ENCODE measurements at regions not wholly inside any gene's neighbourhood (a gene's known extent, or its start where the extent isn't known, plus 50 kb on each side); places are given as distances from the start of the nearest gene placed in this dataset.

DNA sequence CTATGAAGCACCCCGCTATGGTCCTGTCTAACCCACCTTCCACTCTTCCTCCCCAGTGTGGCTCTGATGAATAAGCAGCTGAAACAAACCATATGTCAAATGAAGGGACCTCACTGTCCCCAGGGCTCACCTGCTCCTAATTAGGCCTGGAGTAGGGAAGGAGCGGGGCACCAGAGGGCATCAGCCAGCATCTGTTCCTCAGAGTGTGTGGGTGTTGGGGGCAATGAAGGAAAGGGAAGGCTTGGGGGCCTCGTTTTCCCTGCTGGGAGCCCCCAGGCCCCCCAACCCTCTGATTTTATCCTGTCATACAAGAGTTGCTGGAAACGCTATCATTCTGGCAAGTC is 274.7 kb downstream of the HAUS1 start:
- intact Hi-C loops (cut with DNase I, micrococcal nuclease) = no loop called here

GRCh38 chr18:46379323-46379950 is 275.3 kb downstream of the HAUS1 start:
- no peak for TF ChIP-seq CTCF (IDR thresholded peaks at IDR 0.05)
- Histone ChIP-seq H3K27me3 (ENCODE audit: control insufficient read depth in 1 of 2, insufficient read depth in 2 of 2, low read length in 2 of 2) (no peaks in the 10 kb centered on the region), H3K9me3 (ENCODE audit: control insufficient read depth in 1 of 2, insufficient read depth in 1 of 2, low read length in 2 of 2) (no peaks in the 10 kb centered on the region), H3K27ac (ENCODE audit: low read depth in 1 of 2, low read length in 2 of 2) (no peak overlapping the region), H3K4me3 (ENCODE audit: low read length) (no peak overlapping the region), H3K4me1 (ENCODE audit: insufficient read depth, low read length) (no peaks in the 10 kb centered on the region), H3K36me3 (ENCODE audit: insufficient read depth, low read length) (no peaks in the 10 kb centered on the region)
- ATAC-seq (ENCODE audit: poor library complexity) (no peak), DNase-seq (no peak)
- no peaks in the 10 kb centered on the region for H3K9me3 Mint-ChIP-seq
- intact Hi-C loops (cut with DNase I, micrococcal nuclease) = no loop called here
- CTCF ChIA-PET = no interaction called here
- no peak overlapping the region for H3K4me3 Mint-ChIP-seq
- no peaks in the 10 kb centered on the region for H3K27me3 Mint-ChIP-seq
- H3K4me1 Mint-ChIP-seq (ENCODE audit: low read depth) = no peaks in the 10 kb centered on the region
- H3K27ac Mint-ChIP-seq = no peak overlapping the region
- H3K36me3 Mint-ChIP-seq (ENCODE audit: low read depth) = no peaks in the 10 kb centered on the region
- POLR2A ChIA-PET = no interaction called here

More for the DNA sequence above, 274.7 kb downstream of the HAUS1 start:
- ATAC-seq (ENCODE audit: poor library complexity) (no peak), DNase-seq (no peak)
- H3K4me1 ChIP-seq (ENCODE audit: insufficient read depth, low read length) = no peaks in the 10 kb centered on the region
- Mint-ChIP-seq H3K36me3 (ENCODE audit: low read depth) (no peaks in the 10 kb centered on the region), H3K27ac (no peak overlapping the region), H3K27me3 (no peaks in the 10 kb centered on the region), H3K4me3 (no peak overlapping the region), H3K4me1 (ENCODE audit: low read depth) (no peaks in the 10 kb centered on the region), H3K9me3 (no peaks in the 10 kb centered on the region)
- CTCF ChIA-PET = no interaction called here
- no peaks in the 10 kb centered on the region for H3K9me3 ChIP-seq (ENCODE audit: control insufficient read depth in 1 of 2, insufficient read depth in 1 of 2, low read length in 2 of 2)
- no peak overlapping the region for H3K4me3 ChIP-seq (ENCODE audit: low read length)
- no peak overlapping the region for H3K27ac ChIP-seq (ENCODE audit: low read depth in 1 of 2, low read length in 2 of 2)
- no peak for TF ChIP-seq CTCF (IDR thresholded peaks at IDR 0.05)
- no peaks in the 10 kb centered on the region for H3K27me3 ChIP-seq (ENCODE audit: control insufficient read depth in 1 of 2, insufficient read depth in 2 of 2, low read length in 2 of 2)
- H3K36me3 ChIP-seq (ENCODE audit: insufficient read depth, low read length) = no peaks in the 10 kb centered on the region
- POLR2A ChIA-PET = no interaction called here

DNA sequence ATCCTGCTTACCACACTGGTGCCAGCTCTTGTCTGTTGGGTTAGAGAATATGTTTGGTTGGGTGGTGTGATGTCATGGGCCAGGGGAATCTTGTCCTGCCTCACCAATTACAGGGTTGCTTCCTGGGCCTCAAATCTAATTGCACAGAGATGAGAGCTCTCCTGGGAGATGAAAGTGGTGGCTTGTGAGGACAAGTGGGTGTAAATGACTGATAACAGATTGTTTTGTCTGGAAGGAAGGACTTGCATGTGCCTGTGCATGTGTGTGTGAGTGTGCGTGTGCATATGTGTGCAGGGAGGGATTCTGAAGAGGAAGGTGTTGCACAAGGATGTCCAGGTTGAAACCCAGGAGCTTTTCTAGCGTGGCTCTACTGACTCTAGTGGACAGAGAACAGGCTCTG is 271.9 kb downstream of the LOXHD1 start:
- H3K9me3 Mint-ChIP-seq = no peaks in the 10 kb centered on the region
- ChIA-PET POLR2A (no interaction called here), CTCF (no interaction called here)
- Histone ChIP-seq H3K27me3 (ENCODE audit: control insufficient read depth in 1 of 2, insufficient read depth in 2 of 2, low read length in 2 of 2) (no peaks in the 10 kb centered on the region), H3K4me3 (ENCODE audit: low read length) (no peak overlapping the region), H3K36me3 (ENCODE audit: insufficient read depth, low read length) (no peaks in the 10 kb centered on the region), H3K27ac (ENCODE audit: low read depth in 1 of 2, low read length in 2 of 2) (no peak overlapping the region), H3K4me1 (ENCODE audit: insufficient read depth, low read length) (no peaks in the 10 kb centered on the region), H3K9me3 (ENCODE audit: control insufficient read depth in 1 of 2, insufficient read depth in 1 of 2, low read length in 2 of 2) (no peaks in the 10 kb centered on the region)
- no peak overlapping the region for H3K27ac Mint-ChIP-seq
- no peak for ATAC-seq (ENCODE audit: poor library complexity)
- no peak overlapping the region for H3K4me3 Mint-ChIP-seq
- H3K27me3 Mint-ChIP-seq = no peaks in the 10 kb centered on the region
- H3K36me3 Mint-ChIP-seq (ENCODE audit: low read depth) = no peaks in the 10 kb centered on the region
- no peak for TF ChIP-seq CTCF (IDR thresholded peaks at IDR 0.05)
- no peak for DNase-seq
- intact Hi-C loops (cut with DNase I, micrococcal nuclease) = no loop called here
- no peaks in the 10 kb centered on the region for H3K4me1 Mint-ChIP-seq (ENCODE audit: low read depth)

Measured in CD4-positive, alpha-beta T cell (primary cell).